SU-DHL-6 (cell line): ENCODE measurements at regions not wholly inside any gene's neighbourhood (a gene's known extent, or its start where the extent isn't known, plus 50 kb on each side); places are given as distances from the start of the nearest gene placed in this dataset.

Experiments
- CTCF ChIP-seq: fragments of 200-600 bp; sonication (generic); IDR thresholded peaks from one replicate; pipeline ENCODE4 v1.5.1; 2017; ENCODE audit warnings: antibody characterized with exemption, mild to moderate bottlenecking, low read length, moderate library complexity; ENCODE audit not compliant: insufficient read depth, poor library complexity, severe bottlenecking
- EZH2phosphoT487 ChIP-seq: fragments of 200-600 bp; sonication (generic), shearing (Covaris generic); conservative IDR thresholded peaks from 2 replicates; pipeline ENCODE4 v1.6.1; 2018; ENCODE audit warnings: mild to moderate bottlenecking, antibody characterized with exemption, low read length, moderate library complexity, mixed read lengths

GRCh38 chr5:85910335-85910734 is 707.4 kb upstream of the COX7C start:
- no peak for TF ChIP-seq CTCF
- no peak for TF ChIP-seq EZH2phosphoT487
